ENCODE measurements at regions not wholly inside any gene's neighbourhood (a gene's known extent, or its start where the extent isn't known, plus 50 kb on each side); places are given as distances from the start of the nearest gene placed in this dataset.
A peak's percentile ranks its signal among the peaks of the same experiment; 100 is the strongest.

- TF ChIP-seq UBTF (CRISPR knock-in tag; IDR thresholded peaks at IDR 0.05) = 0 out of 2 replicates have a peak, but pooled peaks have one; percentile 21
- TF ChIP-seq SIX1 (CRISPR knock-in tag; IDR thresholded peaks at IDR 0.05; ENCODE audit: borderline replicate concordance) = 0 out of 2 replicates have a peak, but pooled peaks have one; percentile 21
- peak; percentile 66 for TF ChIP-seq POLR2AphosphoS5 (IDR thresholded peaks at IDR 0.05; ENCODE audit: low read depth, low read length)
- TF ChIP-seq, protein P1, sequence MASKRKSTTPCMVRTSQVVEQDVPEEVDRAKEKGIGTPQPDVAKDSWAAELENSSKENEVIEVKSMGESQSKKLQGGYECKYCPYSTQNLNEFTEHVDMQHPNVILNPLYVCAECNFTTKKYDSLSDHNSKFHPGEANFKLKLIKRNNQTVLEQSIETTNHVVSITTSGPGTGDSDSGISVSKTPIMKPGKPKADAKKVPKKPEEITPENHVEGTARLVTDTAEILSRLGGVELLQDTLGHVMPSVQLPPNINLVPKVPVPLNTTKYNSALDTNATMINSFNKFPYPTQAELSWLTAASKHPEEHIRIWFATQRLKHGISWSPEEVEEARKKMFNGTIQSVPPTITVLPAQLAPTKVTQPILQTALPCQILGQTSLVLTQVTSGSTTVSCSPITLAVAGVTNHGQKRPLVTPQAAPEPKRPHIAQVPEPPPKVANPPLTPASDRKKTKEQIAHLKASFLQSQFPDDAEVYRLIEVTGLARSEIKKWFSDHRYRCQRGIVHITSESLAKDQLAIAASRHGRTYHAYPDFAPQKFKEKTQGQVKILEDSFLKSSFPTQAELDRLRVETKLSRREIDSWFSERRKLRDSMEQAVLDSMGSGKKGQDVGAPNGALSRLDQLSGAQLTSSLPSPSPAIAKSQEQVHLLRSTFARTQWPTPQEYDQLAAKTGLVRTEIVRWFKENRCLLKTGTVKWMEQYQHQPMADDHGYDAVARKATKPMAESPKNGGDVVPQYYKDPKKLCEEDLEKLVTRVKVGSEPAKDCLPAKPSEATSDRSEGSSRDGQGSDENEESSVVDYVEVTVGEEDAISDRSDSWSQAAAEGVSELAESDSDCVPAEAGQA (IDR thresholded peaks at IDR 0.05; ENCODE audit: low read depth) = no peak
- TF ChIP-seq, protein P1 (CRISPR knock-in tag; IDR thresholded peaks at IDR 0.05; ENCODE audit: borderline replicate concordance) = no peak
- no peak for TF ChIP-seq PCBP2 (optimal IDR thresholded peaks at IDR 0.05; ENCODE audit: low read depth, low read length, poor library complexity, severe bottlenecking)
- TF ChIP-seq ISX (CRISPR knock-in tag; conservative IDR thresholded peaks at IDR 0.05) = no peak
- 0 out of 2 replicates have a peak, but pooled peaks have one; percentile 25 for TF ChIP-seq ZBTB42 (CRISPR knock-in tag; IDR thresholded peaks at IDR 0.05)
- no peak for TF ChIP-seq ZNF615 (CRISPR knock-in tag; IDR thresholded peaks at IDR 0.05; ENCODE audit: borderline replicate concordance)
- no peak for TF ChIP-seq ZNF33B (CRISPR knock-in tag; IDR thresholded peaks at IDR 0.05)
- no peak for TF ChIP-seq CENPX (CRISPR knock-in tag; IDR thresholded peaks at IDR 0.05)
- 0 out of 2 replicates have a peak, but pooled peaks have one; percentile 14 for TF ChIP-seq ZNF441 (CRISPR knock-in tag; IDR thresholded peaks at IDR 0.05; ENCODE audit: borderline replicate concordance)
- no peak for TF ChIP-seq BHLHE40 (IDR thresholded peaks at IDR 0.05; ENCODE audit: low read length)
- no peak for TF ChIP-seq SP2 (CRISPR knock-in tag; IDR thresholded peaks at IDR 0.05)
- TF ChIP-seq, protein P2, sequence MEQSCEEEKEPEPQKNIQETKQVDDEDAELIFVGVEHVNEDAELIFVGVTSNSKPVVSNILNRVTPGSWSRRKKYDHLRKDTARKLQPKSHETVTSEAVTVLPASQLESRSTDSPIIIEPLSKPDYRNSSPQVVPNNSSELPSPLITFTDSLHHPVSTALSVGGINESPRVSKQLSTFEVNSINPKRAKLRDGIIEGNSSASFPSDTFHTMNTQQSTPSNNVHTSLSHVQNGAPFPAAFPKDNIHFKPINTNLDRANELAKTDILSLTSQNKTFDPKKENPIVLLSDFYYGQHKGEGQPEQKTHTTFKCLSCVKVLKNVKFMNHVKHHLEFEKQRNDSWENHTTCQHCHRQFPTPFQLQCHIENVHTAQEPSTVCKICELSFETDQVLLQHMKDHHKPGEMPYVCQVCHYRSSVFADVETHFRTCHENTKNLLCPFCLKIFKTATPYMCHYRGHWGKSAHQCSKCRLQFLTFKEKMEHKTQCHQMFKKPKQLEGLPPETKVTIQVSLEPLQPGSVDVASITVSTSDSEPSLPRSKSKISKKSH (CRISPR knock-in tag; IDR thresholded peaks at IDR 0.05; ENCODE audit: borderline replicate concordance) = no peak
- no peak for TF ChIP-seq ZNF549 (CRISPR knock-in tag; IDR thresholded peaks at IDR 0.05)
- TF ChIP-seq HNRNPLL (IDR thresholded peaks at IDR 0.05; ENCODE audit: low read depth, low read length, poor library complexity, severe bottlenecking) = peak; percentile 87
- TF ChIP-seq DMAP1 (CRISPR knock-in tag; IDR thresholded peaks at IDR 0.05) = no peak
- peak; percentile 65 for TF ChIP-seq STAG1 (CRISPR knock-in tag; IDR thresholded peaks at IDR 0.05)
- no peak for TF ChIP-seq ZNF460 (CRISPR knock-in tag; IDR thresholded peaks at IDR 0.05; ENCODE audit: borderline replicate concordance)
- TF ChIP-seq HCFC1 (IDR thresholded peaks at IDR 0.05; ENCODE audit: low read depth, low read length) = no peak
These were observed 109.5 kb downstream of the GNL3L start (continued) for GRCh38 chrX:54639346-54640102.
